Pancreas (tissue), 10 donors: ENCODE measurements at regions not wholly inside any gene's neighbourhood (a gene's known extent, or its start where the extent isn't known, plus 50 kb on each side); places are given as distances from the start of the nearest gene placed in this dataset.

Experiments
- ATAC-seq, 4 donors: fragments of 200-7000 bp; cut with Tn5 transposase; one replicate each; pipeline versions ENCODE4 v1.8.0 to v1.9.1; 2020; ENCODE audit warnings: mild to moderate bottlenecking in 4 of 4, moderate library complexity in 4 of 4
- DNase-seq, 6 donors: peaks; one replicate each; pipeline ENCODE4 v3.0.0-alpha.2; 2020
- FAIRE-seq: peaks from 2 replicates; lab custom pipeline; 2012; peaks lifted over from hg19 to GRCh38; lab: Jason Lieb, UNC
- H3K27ac ChIP-seq, 4 donors: fragments of 200-600 bp; sonication (generic); 1 replicate in 3 of 4; 2 replicates in 1 of 4; pipeline versions ENCODE4 v1.5.0 to v1.8.0; 2020
- H3K27me3 ChIP-seq, 4 donors: fragments of 200-600 bp; one replicate each; pipeline ENCODE4 v1.8.0; 2021
- H3K36me3 ChIP-seq, 3 donors: fragments of 200-600 bp; sonication (generic) in 1 of 3; one replicate each; pipeline versions ENCODE4 v1.5.0 to v1.8.0; 2020 to 2021
- H3K4me1 ChIP-seq, 3 donors: fragments of 200-600 bp; one replicate each; pipeline ENCODE4 v1.8.0; 2021
- H3K4me3 ChIP-seq, 4 donors: fragments of 200-600 bp; sonication (generic) in 2 of 4; one replicate each; pipeline versions ENCODE4 v1.5.0 to v1.8.0; 2020 to 2021
- H3K9me3 ChIP-seq, 4 donors: fragments of 200-600 bp; one replicate each; pipeline ENCODE4 v1.8.0; 2021
- CTCF ChIP-seq, 4 donors: fragments of 200-600 bp; sonication (generic) in 3 of 4; IDR thresholded peaks; one replicate each; pipeline versions ENCODE4 v1.5.0 to v1.8.0; 2021; ENCODE audit warnings: antibody characterized with exemption in 4 of 4
- WGBS, 2 donors: extraction: QIAGEN DNeasy Blood & Tissue Kit; methylation state at CpG; one replicate each; pipeline ENCODE4 v1.1.7; 2013; 5-methylcytosine and 5-hydroxymethylcytosine counted together
- intact Hi-C, 3 donors: fragments of 100-400 bp; cut with DNase I; formaldehyde crosslinking; loops; one replicate each; pipeline versions ENCODE4 v1.11.1 to v1.14.2; 2022
- donor health status: healthy with polysubstance abuse.
- donor health status: DM: no; HTN: no; CAD: no; lungs with moderate emphysema.
- donor health status: DM: no; HTN: no; CAD: no.
- donor health status: control.
- donor health status: control.
- donor health status: Bipolar disorder and iron deficiency.
- donor health status: DM: yes; HTN: yes; CAD: no.
- donor health status: DM: no; HTN: no; CAD: no.
- donor health status: DM: no; HTN: no; CAD: no.
- donor health status: DM: yes; HTN: yes; CAD: no.

GRCh38 chr10:129410688-129411392 lies 56.2 kb upstream of the MGMT start:
- ATAC-seq (no peak), FAIRE-seq (no peak), DNase-seq (no peak)
- WGBS, 2 donors, result 57 to 62% methylated on average over 20 of the region's 20 CpGs
- Histone ChIP-seq H3K9me3 (no peaks in the 10 kb centered on the region), H3K36me3 (no peaks in the 10 kb centered on the region), H3K4me3 (no peak overlapping the region), H3K4me1 (no peaks in the 10 kb centered on the region), H3K27ac (no peak overlapping the region), H3K27me3 (no peaks in the 10 kb centered on the region)
- TF ChIP-seq CTCF (IDR thresholded peaks at IDR 0.05), result no peak
- intact Hi-C loops, result no loop called here

GRCh38 chr10:129411393-129411705 lies 55.7 kb upstream of the MGMT start:
- intact Hi-C loops, result no loop called here
- FAIRE-seq (no peak), DNase-seq (no peak), ATAC-seq (no peak)
- Histone ChIP-seq H3K27me3 (no peaks in the 10 kb centered on the region), H3K27ac (no peak overlapping the region), H3K4me1 (no peaks in the 10 kb centered on the region), H3K9me3 (no peaks in the 10 kb centered on the region), H3K4me3 (no peak overlapping the region), H3K36me3 (no peaks in the 10 kb centered on the region)
- WGBS, 2 donors, result 76 to 80% methylated on average over 8 of the region's 8 CpGs
- no peak for TF ChIP-seq CTCF (IDR thresholded peaks at IDR 0.05)

- no peaks in the 10 kb centered on the region for H3K36me3 ChIP-seq
- DNase-seq, result no peak
- no peak for FAIRE-seq
- no peak for ATAC-seq
- no peak overlapping the region for H3K27ac ChIP-seq
- TF ChIP-seq CTCF (IDR thresholded peaks at IDR 0.05), result no peak
- WGBS, 2 donors, result 62 to 65% methylated on average over 7 of the region's 7 CpGs
- intact Hi-C loops, result no loop called here
- no peaks in the 10 kb centered on the region for H3K4me1 ChIP-seq
- no peaks in the 10 kb centered on the region for H3K9me3 ChIP-seq
- H3K27me3 ChIP-seq, result no peaks in the 10 kb centered on the region
- no peak overlapping the region for H3K4me3 ChIP-seq
Observed at GRCh38 chr10:129411772-129412171, 55.3 kb upstream of the MGMT start.

- 64 to 70% methylated on average over 6 of the region's 6 CpGs for WGBS, 2 donors
- TF ChIP-seq CTCF (IDR thresholded peaks at IDR 0.05), result no peak
- no peak for ATAC-seq
Observed at GRCh38 chr10:129413024-129413423, 54.0 kb upstream of the MGMT start.

More at GRCh38 chr10:129413024-129413423, 54.0 kb upstream of the MGMT start:
- H3K4me3 ChIP-seq, result no peak overlapping the region
- H3K9me3 ChIP-seq, result no peaks in the 10 kb centered on the region
- H3K27ac ChIP-seq, result no peak overlapping the region
- peaks cover 0 to 5% (median 0%) of the 10 kb centered on the region in 4 donors for H3K27me3 ChIP-seq
- H3K36me3 ChIP-seq, result no peaks in the 10 kb centered on the region
- FAIRE-seq (no peak), DNase-seq (no peak)
- H3K4me1 ChIP-seq, result no peaks in the 10 kb centered on the region
- intact Hi-C loops, result no loop called here
